ENCODE measurements at regions not wholly inside any gene's neighbourhood (a gene's known extent, or its start where the extent isn't known, plus 50 kb on each side); places are given as distances from the start of the nearest gene placed in this dataset.

GRCh38 chr3:71910108-71910507, 125.2 kb upstream of the PROK2 start:
- Histone ChIP-seq H3K27me3 (ENCODE audit: control insufficient read depth, insufficient read depth, low read length) (no peaks in the 10 kb centered on the region), H3K36me3 (ENCODE audit: control insufficient read depth, insufficient read depth, low read length) (no peaks in the 10 kb centered on the region), H3K4me3 (ENCODE audit: low read length) (no peak overlapping the region), H3K9me3 (ENCODE audit: control insufficient read depth, insufficient read depth, low read length) (no peaks in the 10 kb centered on the region), H3K27ac (ENCODE audit: low read length) (no peak overlapping the region), H3K4me1 (ENCODE audit: control insufficient read depth, insufficient read depth, low read length) (peaks cover 1% of the 10 kb centered on the region; the same call in 1 of the 2 replicates)
- DNase-seq (ENCODE audit: low read depth, low spot score): no peak
- WGBS (ENCODE audit: insufficient coverage, insufficient read length): no CpG with 5 or more reads among the region's 4 CpGs

GRCh38 chr3:71907996-71908395, 123.0 kb upstream of the PROK2 start:
- Histone ChIP-seq H3K9me3 (ENCODE audit: control insufficient read depth, insufficient read depth, low read length) (no peaks in the 10 kb centered on the region), H3K36me3 (ENCODE audit: control insufficient read depth, insufficient read depth, low read length) (no peaks in the 10 kb centered on the region), H3K27me3 (ENCODE audit: control insufficient read depth, insufficient read depth, low read length) (no peaks in the 10 kb centered on the region), H3K4me1 (ENCODE audit: control insufficient read depth, insufficient read depth, low read length) (peaks cover 1% of the 10 kb centered on the region; the same call in 1 of the 2 replicates), H3K27ac (ENCODE audit: low read length) (no peak overlapping the region), H3K4me3 (ENCODE audit: low read length) (no peak overlapping the region)
- no peak for DNase-seq (ENCODE audit: low read depth, low spot score)
- WGBS (ENCODE audit: insufficient coverage, insufficient read length): no CpG with 5 or more reads among the region's 14 CpGs

- no peak for DNase-seq (ENCODE audit: low read depth, low spot score)
- WGBS (ENCODE audit: insufficient coverage, insufficient read length): no CpG with 5 or more reads among the region's 3 CpGs
Measured at GRCh38 chr3:71906976-71907375, 122.0 kb upstream of the PROK2 start.

GRCh38 chr3:71905426-71905825, 120.5 kb upstream of the PROK2 start:
- H3K4me3 ChIP-seq (ENCODE audit: low read length): no peak overlapping the region
- WGBS (ENCODE audit: insufficient coverage, insufficient read length): no CpG with 5 or more reads among the region's 5 CpGs

More at GRCh38 chr3:71906976-71907375, 122.0 kb upstream of the PROK2 start:
- no peak overlapping the region for H3K4me3 ChIP-seq (ENCODE audit: low read length)
- H3K9me3 ChIP-seq (ENCODE audit: control insufficient read depth, insufficient read depth, low read length): no peaks in the 10 kb centered on the region
- no peaks in the 10 kb centered on the region for H3K36me3 ChIP-seq (ENCODE audit: control insufficient read depth, insufficient read depth, low read length)
- H3K27ac ChIP-seq (ENCODE audit: low read length): no peak overlapping the region
- H3K4me1 ChIP-seq (ENCODE audit: control insufficient read depth, insufficient read depth, low read length): peaks cover 1% of the 10 kb centered on the region; the same call in 1 of the 2 replicates
- no peaks in the 10 kb centered on the region for H3K27me3 ChIP-seq (ENCODE audit: control insufficient read depth, insufficient read depth, low read length)

GRCh38 chr3:71903936-71904335, 119.0 kb upstream of the PROK2 start:
- Histone ChIP-seq H3K27ac (ENCODE audit: low read length) (no peak overlapping the region), H3K27me3 (ENCODE audit: control insufficient read depth, insufficient read depth, low read length) (no peaks in the 10 kb centered on the region), H3K4me3 (ENCODE audit: low read length) (no peak overlapping the region), H3K9me3 (ENCODE audit: control insufficient read depth, insufficient read depth, low read length) (no peaks in the 10 kb centered on the region), H3K36me3 (ENCODE audit: control insufficient read depth, insufficient read depth, low read length) (no peaks in the 10 kb centered on the region), H3K4me1 (ENCODE audit: control insufficient read depth, insufficient read depth, low read length) (no peaks in the 10 kb centered on the region)
- WGBS (ENCODE audit: insufficient coverage, insufficient read length): no CpG with 5 or more reads among the region's 6 CpGs
- no peak for DNase-seq (ENCODE audit: low read depth, low spot score)

More at GRCh38 chr3:71905426-71905825, 120.5 kb upstream of the PROK2 start:
- H3K36me3 ChIP-seq (ENCODE audit: control insufficient read depth, insufficient read depth, low read length): no peaks in the 10 kb centered on the region
- no peaks in the 10 kb centered on the region for H3K9me3 ChIP-seq (ENCODE audit: control insufficient read depth, insufficient read depth, low read length)
- H3K27me3 ChIP-seq (ENCODE audit: control insufficient read depth, insufficient read depth, low read length): no peaks in the 10 kb centered on the region
- H3K27ac ChIP-seq (ENCODE audit: low read length): no peak overlapping the region
- no peak for DNase-seq (ENCODE audit: low read depth, low spot score)
- H3K4me1 ChIP-seq (ENCODE audit: control insufficient read depth, insufficient read depth, low read length): peaks cover 1% of the 10 kb centered on the region; the same call in 1 of the 2 replicates

GRCh38 chr3:71903112-71903495, 118.2 kb upstream of the PROK2 start:
- DNase-seq (ENCODE audit: low read depth, low spot score): no peak
- no CpG with 5 or more reads among the region's 2 CpGs for WGBS (ENCODE audit: insufficient coverage, insufficient read length)
- no peak overlapping the region for H3K4me3 ChIP-seq (ENCODE audit: low read length)
- H3K27ac ChIP-seq (ENCODE audit: low read length): no peak overlapping the region
- H3K9me3 ChIP-seq (ENCODE audit: control insufficient read depth, insufficient read depth, low read length): no peaks in the 10 kb centered on the region
- no peaks in the 10 kb centered on the region for H3K36me3 ChIP-seq (ENCODE audit: control insufficient read depth, insufficient read depth, low read length)
- no peaks in the 10 kb centered on the region for H3K27me3 ChIP-seq (ENCODE audit: control insufficient read depth, insufficient read depth, low read length)
- H3K4me1 ChIP-seq (ENCODE audit: control insufficient read depth, insufficient read depth, low read length): no peaks in the 10 kb centered on the region

GRCh38 chr3:71902258-71903111, 117.5 kb upstream of the PROK2 start:
- Histone ChIP-seq H3K4me1 (ENCODE audit: control insufficient read depth, insufficient read depth, low read length) (no peaks in the 10 kb centered on the region), H3K9me3 (ENCODE audit: control insufficient read depth, insufficient read depth, low read length) (no peaks in the 10 kb centered on the region), H3K36me3 (ENCODE audit: control insufficient read depth, insufficient read depth, low read length) (no peaks in the 10 kb centered on the region), H3K4me3 (ENCODE audit: low read length) (no peak overlapping the region), H3K27ac (ENCODE audit: low read length) (no peak overlapping the region), H3K27me3 (ENCODE audit: control insufficient read depth, insufficient read depth, low read length) (no peaks in the 10 kb centered on the region)
- no CpG with 5 or more reads among the region's 4 CpGs for WGBS (ENCODE audit: insufficient coverage, insufficient read length)
- no peak for DNase-seq (ENCODE audit: low read depth, low spot score)

GRCh38 chr3:71901645-71902044, 116.7 kb upstream of the PROK2 start:
- Histone ChIP-seq H3K4me3 (ENCODE audit: low read length) (no peak overlapping the region), H3K9me3 (ENCODE audit: control insufficient read depth, insufficient read depth, low read length) (no peaks in the 10 kb centered on the region), H3K27me3 (ENCODE audit: control insufficient read depth, insufficient read depth, low read length) (no peaks in the 10 kb centered on the region), H3K4me1 (ENCODE audit: control insufficient read depth, insufficient read depth, low read length) (no peaks in the 10 kb centered on the region), H3K27ac (ENCODE audit: low read length) (no peak overlapping the region), H3K36me3 (ENCODE audit: control insufficient read depth, insufficient read depth, low read length) (no peaks in the 10 kb centered on the region)
- DNase-seq (ENCODE audit: low read depth, low spot score): no peak
- WGBS (ENCODE audit: insufficient coverage, insufficient read length): no CpG with 5 or more reads among the region's 9 CpGs

GRCh38 chr3:71900057-71900456, 115.1 kb upstream of the PROK2 start:
- WGBS (ENCODE audit: insufficient coverage, insufficient read length): no CpG with 5 or more reads among the region's 2 CpGs
- no peaks in the 10 kb centered on the region for H3K27me3 ChIP-seq (ENCODE audit: control insufficient read depth, insufficient read depth, low read length)
- no peak for DNase-seq (ENCODE audit: low read depth, low spot score)
- H3K27ac ChIP-seq (ENCODE audit: low read length): no peak overlapping the region
- no peaks in the 10 kb centered on the region for H3K9me3 ChIP-seq (ENCODE audit: control insufficient read depth, insufficient read depth, low read length)
- no peaks in the 10 kb centered on the region for H3K4me1 ChIP-seq (ENCODE audit: control insufficient read depth, insufficient read depth, low read length)
- H3K36me3 ChIP-seq (ENCODE audit: control insufficient read depth, insufficient read depth, low read length): no peaks in the 10 kb centered on the region
- no peak overlapping the region for H3K4me3 ChIP-seq (ENCODE audit: low read length)

- H3K4me1 ChIP-seq (ENCODE audit: control insufficient read depth, insufficient read depth, low read length): peaks cover 5% of the 10 kb centered on the region; the same call in 1 of the 2 replicates
- no peak for DNase-seq (ENCODE audit: low read depth, low spot score)
- H3K9me3 ChIP-seq (ENCODE audit: control insufficient read depth, insufficient read depth, low read length): no peaks in the 10 kb centered on the region
- no CpG with 5 or more reads among the region's 4 CpGs for WGBS (ENCODE audit: insufficient coverage, insufficient read length)
- no peaks in the 10 kb centered on the region for H3K36me3 ChIP-seq (ENCODE audit: control insufficient read depth, insufficient read depth, low read length)
- no peaks in the 10 kb centered on the region for H3K27me3 ChIP-seq (ENCODE audit: control insufficient read depth, insufficient read depth, low read length)
- no peak overlapping the region for H3K4me3 ChIP-seq (ENCODE audit: low read length)
- H3K27ac ChIP-seq (ENCODE audit: low read length): no peak overlapping the region
Measured at GRCh38 chr3:71896751-71897150, 111.8 kb upstream of the PROK2 start.

Measured in iPS DF 6.9 (cell line).